ENCODE measurements at regions not wholly inside any gene's neighbourhood (a gene's known extent, or its start where the extent isn't known, plus 50 kb on each side); places are given as distances from the start of the nearest gene placed in this dataset.

GRCh38 chr2:208627916-208628315, 221.3 kb downstream of the PTH2R start:
- Histone ChIP-seq H3K27ac (ENCODE audit: insufficient read length, low read depth, low read length) (no peak overlapping the region), H3K27me3 (ENCODE audit: insufficient read depth, low read length) (no peaks in the 10 kb centered on the region), H3K9me3 (ENCODE audit: control insufficient read depth, low read depth, low read length) (no peaks in the 10 kb centered on the region), H3K4ac (ENCODE audit: low read depth, low read length) (no peak overlapping the region), H2AK5ac (ENCODE audit: insufficient read length, low read length) (no peak overlapping the region), H4K8ac (replicated peaks; ENCODE audit: insufficient read length, low read depth, low read length) (no peak overlapping the region), H3K79me2 (ENCODE audit: insufficient read depth, low read length) (no peaks in the 10 kb centered on the region), H3K23ac (ENCODE audit: insufficient read length, low read depth, low read length) (no peak overlapping the region), H2BK5ac (ENCODE audit: insufficient read length, low read length) (no peak overlapping the region), H3K79me1 (ENCODE audit: insufficient read depth, low read depth, low read length, poor library complexity, severe bottlenecking) (no peaks in the 10 kb centered on the region), H3K56ac (ENCODE audit: insufficient read length, low read depth, low read length) (no peak overlapping the region), H4K20me1 (ENCODE audit: control insufficient read depth, insufficient read depth, insufficient read length) (no peaks in the 10 kb centered on the region), H2BK120ac (ENCODE audit: low read depth, low read length, poor library complexity, severe bottlenecking) (no peak overlapping the region), H2AFZ (ENCODE audit: low read length) (no peak overlapping the region), H2BK15ac (ENCODE audit: low read depth, low read length) (no peak overlapping the region), H3T11ph (ENCODE audit: low read length) (no peak overlapping the region), H4K91ac (ENCODE audit: insufficient read length, low read depth, low read length) (no peak overlapping the region), H3K14ac (ENCODE audit: insufficient read depth, low read length) (no peak overlapping the region), H3K9ac (ENCODE audit: extremely low read depth, insufficient read length, low read length) (no peak overlapping the region), H4K5ac (ENCODE audit: insufficient read length, low read depth, low read length) (no peak overlapping the region), H3K18ac (ENCODE audit: insufficient read length, low read depth, low read length) (no peak overlapping the region), H3K23me2 (ENCODE audit: insufficient read length, low read depth, low read length, poor library complexity, severe bottlenecking) (no peaks in the 10 kb centered on the region), H3K4me2 (ENCODE audit: insufficient read depth, insufficient read length, low read length) (no peak overlapping the region), H2BK12ac (ENCODE audit: insufficient read length, low read depth, low read length) (no peak overlapping the region), H2BK20ac (ENCODE audit: low read depth, low read length, poor library complexity, severe bottlenecking) (no peak overlapping the region), H3K4me1 (ENCODE audit: insufficient read depth, low read length) (no peaks in the 10 kb centered on the region)
- no peaks in the 10 kb centered on the region for H3K4me1 Mint-ChIP-seq
- no peak overlapping the region for H3K4me3 Mint-ChIP-seq
- H3K9me3 Mint-ChIP-seq: no peaks in the 10 kb centered on the region
- TF ChIP-seq, protein P1, sequence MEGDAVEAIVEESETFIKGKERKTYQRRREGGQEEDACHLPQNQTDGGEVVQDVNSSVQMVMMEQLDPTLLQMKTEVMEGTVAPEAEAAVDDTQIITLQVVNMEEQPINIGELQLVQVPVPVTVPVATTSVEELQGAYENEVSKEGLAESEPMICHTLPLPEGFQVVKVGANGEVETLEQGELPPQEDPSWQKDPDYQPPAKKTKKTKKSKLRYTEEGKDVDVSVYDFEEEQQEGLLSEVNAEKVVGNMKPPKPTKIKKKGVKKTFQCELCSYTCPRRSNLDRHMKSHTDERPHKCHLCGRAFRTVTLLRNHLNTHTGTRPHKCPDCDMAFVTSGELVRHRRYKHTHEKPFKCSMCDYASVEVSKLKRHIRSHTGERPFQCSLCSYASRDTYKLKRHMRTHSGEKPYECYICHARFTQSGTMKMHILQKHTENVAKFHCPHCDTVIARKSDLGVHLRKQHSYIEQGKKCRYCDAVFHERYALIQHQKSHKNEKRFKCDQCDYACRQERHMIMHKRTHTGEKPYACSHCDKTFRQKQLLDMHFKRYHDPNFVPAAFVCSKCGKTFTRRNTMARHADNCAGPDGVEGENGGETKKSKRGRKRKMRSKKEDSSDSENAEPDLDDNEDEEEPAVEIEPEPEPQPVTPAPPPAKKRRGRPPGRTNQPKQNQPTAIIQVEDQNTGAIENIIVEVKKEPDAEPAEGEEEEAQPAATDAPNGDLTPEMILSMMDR (conservative IDR thresholded peaks at IDR 0.05): no peak
- no peak for DNase-seq
- H3K27ac Mint-ChIP-seq: no peak overlapping the region
- WGBS (ENCODE audit: extremely low coverage, insufficient read length, low lambda C conversion rate): no CpG with 5 or more reads among the region's 2 CpGs
- no peaks in the 10 kb centered on the region for H3K36me3 Mint-ChIP-seq (ENCODE audit: insufficient read depth in 1 of 3, low read depth in 3 of 3)
- H3K27me3 Mint-ChIP-seq (ENCODE audit: low read depth): no peaks in the 10 kb centered on the region

Measured in H9 (cell line).